ENCODE measurements at regions not wholly inside any gene's neighbourhood (a gene's known extent, or its start where the extent isn't known, plus 50 kb on each side); places are given as distances from the start of the nearest gene placed in this dataset.

- TF ChIP-seq BHLHE40 (IDR thresholded peaks at IDR 0.05; ENCODE audit: borderline replicate concordance in 1 of 2, low read depth in 2 of 2, low read length in 1 of 2) (no peak), POLR2AphosphoS5 (IDR thresholded peaks at IDR 0.05; ENCODE audit: low read length) (no peak), CHD1 (IDR thresholded peaks at IDR 0.05; ENCODE audit: low read depth, low read length) (no peak), CTCF (IDR thresholded peaks at IDR 0.05 in 2 of 3, conservative IDR thresholded peaks at IDR 0.05 in 1 of 3; ENCODE audit: control insufficient read depth in 2 of 3, extremely low read depth in 1 of 3, insufficient read depth in 1 of 3, low read depth in 3 of 3, low read length in 3 of 3) (no peak), USF2 (IDR thresholded peaks at IDR 0.05; ENCODE audit: borderline replicate concordance, low read depth, low read length) (no peak), ZNF207 (IDR thresholded peaks at IDR 0.05; ENCODE audit: borderline replicate concordance) (no peak), HDAC2 (IDR thresholded peaks at IDR 0.05) (no peak), YY1 (IDR thresholded peaks at IDR 0.05; ENCODE audit: low read depth, low read length) (no peak)
- TF ChIP-seq, protein P1, sequence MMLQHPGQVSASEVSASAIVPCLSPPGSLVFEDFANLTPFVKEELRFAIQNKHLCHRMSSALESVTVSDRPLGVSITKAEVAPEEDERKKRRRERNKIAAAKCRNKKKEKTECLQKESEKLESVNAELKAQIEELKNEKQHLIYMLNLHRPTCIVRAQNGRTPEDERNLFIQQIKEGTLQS (IDR thresholded peaks at IDR 0.05; ENCODE audit: borderline replicate concordance, extremely low read depth, low read depth, low read length): no peak
Observed at GRCh38 chr11:97850701-97851100, 1170.0 kb upstream of the CNTN5 start.

Data from GM12878 (cell line).